ENCODE measurements at regions not wholly inside any gene's neighbourhood (a gene's known extent, or its start where the extent isn't known, plus 50 kb on each side); places are given as distances from the start of the nearest gene placed in this dataset.
A peak's percentile ranks its signal among the peaks of the same experiment; 100 is the strongest.

- TF ChIP-seq POLR2A (IDR thresholded peaks at IDR 0.05) = no peak
- TF ChIP-seq CTCF (IDR thresholded peaks at IDR 0.05) = no peak
- intact Hi-C loops (cut with DNase I) = no loop called here
- H3K9me3 ChIP-seq = no peaks in the 10 kb centered on the region
- no peaks in the 10 kb centered on the region for H3K4me1 ChIP-seq
- H3K36me3 ChIP-seq (replicated peaks in 1 of 2; ENCODE audit: insufficient read depth in 1 of 2, low read depth in 2 of 2) = no peaks in the 10 kb centered on the region
- H3K27ac ChIP-seq = no peak overlapping the region
- 61 to 67% methylated on average over 3 of the region's 3 CpGs for WGBS, 2 donors
- ATAC-seq (no peak), DNase-seq (peak in 1 of 4 donors; percentile 15)
- no peaks in the 10 kb centered on the region for H3K27me3 ChIP-seq
- H3K4me3 ChIP-seq = no peak overlapping the region
Measured at GRCh38 chr13:71217827-71218226, 649.2 kb downstream of the DACH1 start.

DNA sequence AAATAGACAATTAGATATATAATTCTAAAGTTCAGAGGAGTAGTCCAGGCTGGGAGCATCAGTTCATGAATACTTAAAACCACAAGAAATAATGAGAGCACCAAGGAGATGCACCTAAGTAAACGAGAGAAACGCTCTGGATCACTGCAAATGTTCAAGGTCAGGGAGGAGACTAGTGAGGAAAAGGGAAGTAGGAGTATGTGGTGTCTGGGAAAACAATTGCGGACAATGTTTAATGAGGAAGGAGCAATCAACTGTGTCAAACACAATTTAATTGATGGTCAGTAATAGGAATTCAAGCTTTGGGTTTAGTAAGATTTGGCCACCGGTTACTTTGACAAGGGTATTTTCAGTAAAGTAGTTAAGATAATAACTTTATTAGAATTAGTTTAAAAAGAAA is 652.2 kb downstream of the DACH1 start:
- no peaks in the 10 kb centered on the region for H3K4me1 ChIP-seq
- no peaks in the 10 kb centered on the region for H3K9me3 ChIP-seq
- intact Hi-C loops (cut with DNase I) = no loop called here
- H3K27me3 ChIP-seq = no peaks in the 10 kb centered on the region
- DNase-seq (no peak), ATAC-seq (no peak)
- no peaks in the 10 kb centered on the region for H3K36me3 ChIP-seq (replicated peaks in 1 of 2; ENCODE audit: insufficient read depth in 1 of 2, low read depth in 2 of 2)
- H3K27ac ChIP-seq = no peak overlapping the region
- TF ChIP-seq POLR2A (IDR thresholded peaks at IDR 0.05) = no peak
- no peak for TF ChIP-seq CTCF (IDR thresholded peaks at IDR 0.05)
- WGBS, 2 donors = 70% methylated on average over 4 of the region's 4 CpGs
- no peak overlapping the region for H3K4me3 ChIP-seq

DNA sequence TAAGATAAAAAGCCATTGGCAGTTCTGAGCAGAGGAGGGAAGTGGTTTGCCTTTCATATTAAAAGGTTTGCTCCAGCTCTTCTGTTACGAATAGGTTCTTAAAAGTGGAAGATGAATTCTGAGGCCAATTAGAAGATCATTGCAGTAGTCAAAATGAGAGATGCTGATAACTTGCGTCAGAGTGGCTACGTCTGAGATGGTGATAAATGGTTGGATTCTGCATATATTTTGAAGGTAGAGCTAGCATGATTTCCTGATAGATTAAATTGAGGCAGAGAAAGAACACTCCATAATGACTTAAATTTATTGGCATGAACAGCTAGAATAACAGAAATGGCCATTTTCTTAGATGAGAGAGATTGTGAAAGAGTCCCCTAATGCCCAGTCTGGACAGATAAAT is 652.6 kb downstream of the DACH1 start:
- no peaks in the 10 kb centered on the region for H3K9me3 ChIP-seq
- no peaks in the 10 kb centered on the region for H3K36me3 ChIP-seq (replicated peaks in 1 of 2; ENCODE audit: insufficient read depth in 1 of 2, low read depth in 2 of 2)
- H3K27ac ChIP-seq = no peak overlapping the region
- H3K4me3 ChIP-seq = no peak overlapping the region
- no peak for TF ChIP-seq POLR2A (IDR thresholded peaks at IDR 0.05)
- no peak for TF ChIP-seq CTCF (IDR thresholded peaks at IDR 0.05)
- no peaks in the 10 kb centered on the region for H3K27me3 ChIP-seq
- ATAC-seq (no peak), DNase-seq (no peak)
- H3K4me1 ChIP-seq = no peaks in the 10 kb centered on the region
- 70 to 71% methylated on average over 3 of the region's 3 CpGs for WGBS, 2 donors
- intact Hi-C loops (cut with DNase I) = no loop called here

GRCh38 chr13:71213252-71213821 is 653.7 kb downstream of the DACH1 start:
- intact Hi-C loops (cut with DNase I) = no loop called here
- DNase-seq (no peak), ATAC-seq (no peak)
- no peak overlapping the region for H3K4me3 ChIP-seq
- H3K36me3 ChIP-seq (replicated peaks in 1 of 2; ENCODE audit: insufficient read depth in 1 of 2, low read depth in 2 of 2) = no peaks in the 10 kb centered on the region
- WGBS, 2 donors = 68 to 80% methylated on average over 2 of the region's 2 CpGs
- no peaks in the 10 kb centered on the region for H3K4me1 ChIP-seq
- no peak overlapping the region for H3K27ac ChIP-seq
- H3K9me3 ChIP-seq = no peaks in the 10 kb centered on the region
- H3K27me3 ChIP-seq = no peaks in the 10 kb centered on the region
- no peak for TF ChIP-seq CTCF (IDR thresholded peaks at IDR 0.05)
- TF ChIP-seq POLR2A (IDR thresholded peaks at IDR 0.05) = no peak

DNA sequence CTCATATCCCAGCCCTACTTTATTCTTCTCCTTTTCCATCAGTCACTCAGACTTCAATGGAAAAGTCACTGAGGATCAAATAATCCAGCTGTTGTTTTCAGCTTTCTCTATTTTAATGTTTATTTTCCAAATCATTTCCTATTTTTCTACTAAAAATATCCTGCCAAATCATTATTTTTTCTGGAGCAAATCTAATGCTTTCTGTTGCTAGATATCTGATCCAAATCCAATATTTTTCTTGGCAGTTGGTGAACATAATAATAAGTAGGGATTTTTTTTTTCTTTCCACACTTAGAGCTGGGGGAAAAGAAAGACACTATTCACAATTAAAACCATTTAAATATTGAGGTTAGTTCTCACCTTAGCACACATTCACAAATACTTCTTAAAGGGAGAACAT is 656.1 kb downstream of the DACH1 start:
- TF ChIP-seq POLR2A (IDR thresholded peaks at IDR 0.05) (no peak), CTCF (IDR thresholded peaks at IDR 0.05) (no peak)
- H3K27me3 ChIP-seq = no peaks in the 10 kb centered on the region
- ATAC-seq = no peak
- DNase-seq = no peak
- H3K9me3 ChIP-seq = no peaks in the 10 kb centered on the region
- H3K4me3 ChIP-seq = no peak overlapping the region
- H3K27ac ChIP-seq = no peak overlapping the region
- H3K4me1 ChIP-seq = no peaks in the 10 kb centered on the region
- intact Hi-C loops (cut with DNase I) = no loop called here
- no peaks in the 10 kb centered on the region for H3K36me3 ChIP-seq (replicated peaks in 1 of 2; ENCODE audit: insufficient read depth in 1 of 2, low read depth in 2 of 2)
